ENCODE measurements at regions not wholly inside any gene's neighbourhood (a gene's known extent, or its start where the extent isn't known, plus 50 kb on each side); places are given as distances from the start of the nearest gene placed in this dataset.

DNA sequence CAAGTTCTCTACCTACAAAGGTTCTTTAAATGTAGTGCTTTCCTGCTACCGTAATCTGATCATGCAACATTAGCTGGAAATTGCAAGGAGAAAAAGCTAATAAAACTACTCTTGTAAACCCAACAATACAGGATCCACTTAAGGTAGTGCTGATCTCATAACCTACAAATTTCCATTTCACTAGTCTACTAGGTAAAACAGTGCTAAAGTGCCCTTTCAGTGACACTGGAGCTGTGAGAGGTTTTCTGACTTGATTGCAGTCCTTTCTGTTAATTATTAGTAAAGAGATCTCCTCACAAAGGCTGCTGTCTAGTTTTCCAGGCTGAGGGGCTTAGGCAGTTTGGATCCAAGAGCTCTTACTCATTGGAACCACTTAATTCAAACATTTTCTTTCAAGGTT, 1118.7 kb downstream of the SH3BGRL start:
- TF ChIP-seq POLR2A (conservative IDR thresholded peaks at IDR 0.05) (no peak), TRIM24 (IDR thresholded peaks at IDR 0.05) (no peak), SP1 (CRISPR knock-in tag; IDR thresholded peaks at IDR 0.05) (no peak), PKNOX1 (IDR thresholded peaks at IDR 0.05) (no peak), JUNB (CRISPR knock-in tag; conservative IDR thresholded peaks at IDR 0.05) (no peak), MTF1 (CRISPR knock-in tag; IDR thresholded peaks at IDR 0.05; ENCODE audit: borderline replicate concordance) (no peak), ZBTB43 (CRISPR knock-in tag; IDR thresholded peaks at IDR 0.05) (no peak), RBM22 (IDR thresholded peaks at IDR 0.05; ENCODE audit: low read depth, low read length, poor library complexity, severe bottlenecking) (no peak), GABPB1 (CRISPR knock-in tag; IDR thresholded peaks at IDR 0.05) (no peak)
- TF ChIP-seq, protein P1, sequence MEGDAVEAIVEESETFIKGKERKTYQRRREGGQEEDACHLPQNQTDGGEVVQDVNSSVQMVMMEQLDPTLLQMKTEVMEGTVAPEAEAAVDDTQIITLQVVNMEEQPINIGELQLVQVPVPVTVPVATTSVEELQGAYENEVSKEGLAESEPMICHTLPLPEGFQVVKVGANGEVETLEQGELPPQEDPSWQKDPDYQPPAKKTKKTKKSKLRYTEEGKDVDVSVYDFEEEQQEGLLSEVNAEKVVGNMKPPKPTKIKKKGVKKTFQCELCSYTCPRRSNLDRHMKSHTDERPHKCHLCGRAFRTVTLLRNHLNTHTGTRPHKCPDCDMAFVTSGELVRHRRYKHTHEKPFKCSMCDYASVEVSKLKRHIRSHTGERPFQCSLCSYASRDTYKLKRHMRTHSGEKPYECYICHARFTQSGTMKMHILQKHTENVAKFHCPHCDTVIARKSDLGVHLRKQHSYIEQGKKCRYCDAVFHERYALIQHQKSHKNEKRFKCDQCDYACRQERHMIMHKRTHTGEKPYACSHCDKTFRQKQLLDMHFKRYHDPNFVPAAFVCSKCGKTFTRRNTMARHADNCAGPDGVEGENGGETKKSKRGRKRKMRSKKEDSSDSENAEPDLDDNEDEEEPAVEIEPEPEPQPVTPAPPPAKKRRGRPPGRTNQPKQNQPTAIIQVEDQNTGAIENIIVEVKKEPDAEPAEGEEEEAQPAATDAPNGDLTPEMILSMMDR (IDR thresholded peaks at IDR 0.05 in 2 of 3, conservative IDR thresholded peaks at IDR 0.05 in 1 of 3; ENCODE audit: insufficient read depth in 2 of 3, low read depth in 1 of 3, low read length in 3 of 3): no peak
